NCI-H524 (cell line): ENCODE measurements at regions not wholly inside any gene's neighbourhood (a gene's known extent, or its start where the extent isn't known, plus 50 kb on each side); places are given as distances from the start of the nearest gene placed in this dataset.

Experiments
- DNase-seq, 2 experiments: peaks; one replicate each; lab custom pipeline; 2025; lab: John Stamatoyannopoulos, UW

DNA sequence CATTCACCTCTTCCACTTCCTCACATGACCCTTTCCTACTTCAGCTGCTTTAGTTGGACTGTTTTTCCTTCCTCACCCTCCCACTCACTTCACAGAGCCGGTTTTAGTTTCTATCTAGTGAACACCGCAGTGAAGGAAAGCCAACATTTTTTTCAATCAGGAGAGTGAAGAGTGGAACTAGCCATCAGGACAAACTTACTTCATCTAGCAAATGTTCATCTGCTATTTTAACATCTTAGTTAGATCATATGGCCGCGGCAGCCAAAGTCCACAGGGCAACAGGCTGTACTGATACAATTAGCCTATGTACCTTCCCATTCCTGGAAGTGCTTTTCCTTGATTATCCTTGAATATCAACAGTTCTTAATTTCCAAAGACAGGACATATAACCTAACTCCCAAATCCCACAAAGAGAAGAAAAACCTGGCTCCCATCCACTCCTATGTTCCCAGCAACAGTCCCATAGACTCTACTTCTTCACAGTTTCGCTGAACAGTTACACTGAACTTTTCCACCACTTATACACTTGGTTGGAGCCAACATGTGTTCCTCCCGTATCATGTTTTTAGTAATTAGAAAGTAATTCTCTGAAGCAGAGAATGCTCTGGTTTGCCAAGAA is 456.2 kb upstream of the THBS1 start:
- no peak for DNase-seq

- DNase-seq, result no peak
Measured at GRCh38 chr15:39125226-39125625, 455.7 kb upstream of the THBS1 start.

GRCh38 chr15:39125904-39126303 is 455.0 kb upstream of the THBS1 start:
- peak; percentile 68 to 72 for DNase-seq

- no peak for DNase-seq
Measured at GRCh38 chr15:39127151-39127790, 453.6 kb upstream of the THBS1 start.

DNA sequence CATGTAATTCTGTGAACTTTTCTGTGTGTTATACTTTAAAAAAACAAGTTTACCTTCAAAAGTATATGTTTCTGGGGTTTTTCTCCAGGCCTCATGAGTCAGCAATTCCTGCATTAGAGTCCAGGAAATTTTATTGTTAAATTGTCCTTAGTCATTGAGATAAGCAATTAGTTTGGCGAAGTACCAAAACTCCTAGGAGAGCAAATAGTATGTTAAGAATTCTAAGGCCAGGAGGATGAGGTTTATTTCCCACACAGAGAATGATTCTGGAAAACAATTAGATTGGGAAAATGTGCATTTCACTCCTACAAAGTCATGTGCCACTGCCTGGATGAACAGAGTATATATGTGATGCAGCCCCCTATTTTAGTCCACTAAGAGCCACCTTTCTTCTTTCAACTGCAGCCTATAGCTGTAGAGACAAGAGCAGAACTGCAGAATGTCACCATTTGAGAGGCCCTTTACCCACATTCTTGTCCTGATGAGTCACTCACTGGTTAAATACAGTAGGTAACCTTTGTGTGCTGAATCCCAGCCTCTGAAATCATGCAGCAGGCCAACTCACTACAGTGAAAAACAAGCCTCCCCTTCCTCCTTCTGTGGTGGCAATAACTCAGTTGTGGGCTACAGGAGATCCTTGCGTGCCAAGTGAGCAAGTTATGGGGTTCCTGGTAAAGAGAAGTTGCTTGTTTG is 452.8 kb upstream of the THBS1 start:
- no peak for DNase-seq

DNA sequence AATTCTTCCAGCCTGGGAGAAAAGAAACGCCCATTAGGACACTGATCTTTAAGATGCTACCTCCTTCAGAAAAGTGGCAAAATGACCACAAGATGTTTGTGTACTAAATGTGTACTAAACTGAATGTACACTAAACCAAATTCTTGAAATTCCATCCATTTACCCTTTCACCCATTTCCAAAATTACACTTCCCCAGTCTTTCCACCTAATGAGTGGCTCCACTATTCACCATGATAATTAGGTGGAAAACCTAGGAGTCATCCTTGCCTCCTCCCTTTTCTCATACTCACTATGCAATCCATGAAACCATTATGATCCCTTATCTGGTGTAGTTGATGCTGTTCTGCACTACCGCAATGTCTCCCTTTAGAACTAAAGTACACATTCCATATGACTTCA is 452.1 kb upstream of the THBS1 start:
- no peak for DNase-seq

- peak; percentile 62 to 84 for DNase-seq
Measured at GRCh38 chr15:39130556-39131379, 450.1 kb upstream of the THBS1 start.

GRCh38 chr15:39131609-39132008 is 449.3 kb upstream of the THBS1 start:
- no peak for DNase-seq

DNA sequence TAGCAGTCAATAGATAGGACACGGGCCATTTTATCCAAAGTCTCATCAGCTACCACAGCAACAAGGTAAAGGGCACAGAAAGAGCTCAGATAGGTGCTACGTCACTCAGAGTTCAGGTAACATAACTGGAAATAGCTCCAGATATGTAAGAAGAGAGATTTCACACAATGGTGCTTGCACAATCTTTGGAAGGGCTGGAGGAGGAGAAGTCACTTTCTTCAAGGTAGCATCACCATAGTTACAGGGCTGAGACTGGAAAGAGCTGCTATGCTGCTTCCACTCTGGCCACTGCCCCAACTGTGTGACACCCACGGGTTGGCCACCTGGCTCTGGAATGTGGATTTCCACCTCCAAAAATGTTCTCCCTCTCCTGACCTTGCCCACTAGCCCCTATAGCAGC is 448.8 kb upstream of the THBS1 start:
- DNase-seq, result no peak

DNA sequence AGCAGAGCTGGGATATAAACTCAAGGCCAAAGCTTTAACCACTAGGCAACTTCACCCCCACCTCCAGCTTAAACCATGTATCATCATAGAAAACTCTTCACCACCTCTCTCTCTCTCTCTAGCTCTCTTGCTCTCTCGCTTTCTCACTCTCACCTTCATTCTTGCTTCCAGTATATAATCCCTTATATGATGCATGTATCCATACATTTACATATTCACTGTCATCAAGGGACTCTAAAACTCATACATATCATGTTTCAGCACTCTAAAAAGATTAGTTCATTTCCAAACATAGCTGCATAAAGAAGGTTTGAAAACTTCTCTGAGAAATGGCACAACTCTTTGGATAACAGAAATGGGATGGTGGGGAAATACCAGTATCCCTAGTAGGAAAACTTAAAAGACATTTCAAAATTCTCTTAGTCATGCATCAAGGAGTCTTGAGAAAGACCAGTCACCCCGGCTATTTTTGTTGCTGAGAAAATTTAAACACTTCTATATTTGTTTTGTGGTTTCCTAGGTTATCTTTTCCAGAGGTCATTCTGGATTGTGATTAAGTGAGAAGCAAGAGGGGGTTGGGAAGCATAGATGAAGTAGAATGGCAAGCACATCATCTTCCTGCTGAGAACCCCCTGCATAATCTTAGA is 447.8 kb upstream of the THBS1 start:
- peak in 1 of 2 experiments; percentile 47 for DNase-seq

- no peak for DNase-seq
Measured at GRCh38 chr15:39134282-39134681, 446.6 kb upstream of the THBS1 start.

DNA sequence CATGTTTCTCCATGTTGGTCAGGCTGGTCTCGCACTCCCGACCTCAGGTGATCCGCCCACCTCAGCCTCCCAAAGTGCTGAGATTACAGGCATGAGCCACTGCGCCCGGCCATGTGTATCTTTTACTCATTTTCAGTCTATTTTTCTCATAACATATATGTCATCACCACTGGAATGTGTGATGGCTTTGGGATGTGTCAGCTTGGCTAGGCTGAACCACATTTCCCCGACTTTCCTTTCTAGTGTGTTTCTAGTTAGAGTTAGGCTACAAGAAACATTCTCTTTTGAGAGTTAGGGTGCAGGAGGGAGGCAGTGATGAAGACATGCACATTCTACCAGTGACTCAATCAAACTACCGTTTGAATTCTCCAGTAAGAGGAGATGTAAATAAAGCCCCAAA is 444.9 kb upstream of the THBS1 start:
- DNase-seq, result no peak

- no peak for DNase-seq
Measured at GRCh38 chr15:39139431-39140059, 441.3 kb upstream of the THBS1 start.

DNA sequence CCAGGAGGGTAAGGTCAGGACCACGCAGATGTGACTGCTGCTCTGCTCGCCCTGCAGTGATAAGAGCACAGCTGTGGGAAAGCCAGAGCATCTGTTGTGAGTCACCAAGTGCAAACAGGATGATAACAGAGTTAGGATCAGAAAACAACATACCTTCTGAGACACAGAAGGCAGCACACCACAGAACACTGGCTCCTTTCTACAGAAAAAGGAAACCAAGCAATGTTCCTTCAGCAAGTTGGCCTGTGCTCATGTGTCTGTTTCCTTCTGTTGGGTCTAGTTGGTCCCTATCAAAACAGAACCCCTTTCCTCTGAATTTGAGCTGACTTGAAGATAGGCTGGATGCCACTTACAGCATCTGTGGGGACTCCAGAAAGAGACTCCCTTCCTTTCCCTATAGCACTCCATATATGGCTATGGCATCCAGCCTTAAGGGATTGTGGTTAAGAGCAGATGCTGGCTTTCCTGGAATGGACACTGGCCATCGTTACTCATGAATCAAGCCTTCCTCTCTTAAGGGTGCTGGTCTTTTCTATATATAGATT is 440.7 kb upstream of the THBS1 start:
- DNase-seq, result peak in 1 of 2 experiments; percentile 52

- no peak for DNase-seq
Measured at GRCh38 chr15:39142500-39142899, 438.4 kb upstream of the THBS1 start.

DNA sequence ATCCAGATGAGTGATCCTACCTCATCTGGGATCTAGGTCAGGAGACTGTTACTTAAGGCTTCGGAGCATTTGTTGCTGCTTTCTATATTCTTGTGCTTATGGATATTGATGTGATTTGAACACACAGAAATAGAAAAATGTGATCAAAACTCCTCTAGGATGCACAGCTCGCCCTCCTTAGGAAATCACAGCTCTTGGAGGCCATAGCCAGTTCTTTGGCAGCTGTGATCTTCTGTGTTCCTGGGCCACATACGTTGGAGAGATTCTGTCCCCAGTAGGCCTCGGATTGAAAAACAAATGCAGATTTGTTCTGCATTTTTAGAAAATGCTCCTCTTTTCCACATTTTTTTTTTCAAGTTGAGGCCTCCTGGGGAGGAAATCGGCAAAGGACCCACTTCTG is 437.4 kb upstream of the THBS1 start:
- DNase-seq, result no peak

DNA sequence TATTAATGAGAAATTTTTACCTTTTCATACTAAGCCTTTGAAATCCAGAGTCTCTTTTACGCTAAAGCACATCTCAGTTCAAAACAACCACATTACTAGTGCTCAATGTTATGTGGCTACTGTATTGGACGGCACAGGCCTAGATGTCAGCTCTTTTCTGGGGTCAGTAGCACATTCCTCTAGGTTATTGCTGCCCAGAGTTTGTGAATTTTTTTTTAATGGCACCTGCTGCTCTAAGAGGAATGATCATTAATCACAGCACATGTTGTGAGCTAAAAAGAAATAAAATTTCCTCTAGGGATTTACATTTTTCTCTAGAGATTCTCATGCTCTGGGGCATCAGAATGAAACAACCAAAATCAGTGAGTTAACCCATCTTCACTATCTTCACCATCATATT is 436.8 kb upstream of the THBS1 start:
- no peak for DNase-seq

- DNase-seq, result peak in 1 of 2 experiments; percentile 15
Measured at GRCh38 chr15:39144613-39145499, 436.0 kb upstream of the THBS1 start.

GRCh38 chr15:39145854-39146625 is 434.8 kb upstream of the THBS1 start:
- no peak for DNase-seq
